H1 (cell line): ENCODE measurements at regions not wholly inside any gene's neighbourhood (a gene's known extent, or its start where the extent isn't known, plus 50 kb on each side); places are given as distances from the start of the nearest gene placed in this dataset.
A peak's percentile ranks its signal among the peaks of the same experiment; 100 is the strongest.
"Not testable (repeated sequence)": the region's sequence is repeated elsewhere in the genome, so short reads cannot be mapped to it uniquely, and the experiment has no call there.

ENCODE experiments used
- CTCF ChIA-PET: fragments of 300-600 bp; sonication (Branson Sonifier 250); formaldehyde crosslinking; loops from one replicate; lab custom pipeline; 2021; ENCODE audit not compliant: partially characterized antibody; lab: Charles Lee
- POLR2A ChIA-PET: fragments of 300-600 bp; sonication (Branson Sonifier 250); formaldehyde crosslinking; loops from one replicate; lab custom pipeline; 2021; ENCODE audit warnings: inconsistent platforms; ENCODE audit not compliant: partially characterized antibody; lab: Charles Lee
- DNase-seq, 2 experiments: peaks; one replicate each; pipeline versions ENCODE4 v3.0.0 to v3.0.0-alpha.2; 2010 to 2022; ENCODE audit warnings: low spot score in 2 of 2, low read depth in 1 of 2, mixed read lengths in 1 of 2
- FAIRE-seq: peaks from 2 replicates; lab custom pipeline; 2011; peaks lifted over from hg19 to GRCh38; lab: Jason Lieb, UNC
- H2AFZ ChIP-seq: 2 replicates; pipeline ENCODE4 v1.8.1; 2012; ENCODE audit warnings: low read length, inconsistent platforms
- H2AK5ac ChIP-seq: 2 replicates; pipeline ENCODE4 v1.6.1; 2013; ENCODE audit warnings: low read depth, low read length
- H2BK120ac ChIP-seq: replicated peaks from 2 replicates; pipeline ENCODE3; 2013; ENCODE audit warnings: low read depth, low read length, inconsistent platforms
- H2BK12ac ChIP-seq: 2 replicates; pipeline ENCODE4 v1.6.1; 2013; ENCODE audit warnings: low read depth, low read length
- H2BK15ac ChIP-seq: 2 replicates; pipeline ENCODE4 v1.6.1; 2013; ENCODE audit warnings: low read length
- H2BK20ac ChIP-seq: 2 replicates; pipeline ENCODE4 v1.6.1; 2013; ENCODE audit warnings: low read length
- H2BK5ac ChIP-seq: 2 replicates; pipeline ENCODE4 v1.6.1; 2013; ENCODE audit warnings: low read depth, low read length
- H3K14ac ChIP-seq: 2 replicates; pipeline ENCODE4 v1.6.1; 2013; ENCODE audit warnings: inconsistent platforms; ENCODE audit not compliant: insufficient read length
- H3K18ac ChIP-seq: 2 replicates; pipeline ENCODE4 v1.6.1; 2013; ENCODE audit warnings: low read length; ENCODE audit errors: extremely low read depth
- H3K23ac ChIP-seq: 2 replicates; pipeline ENCODE4 v1.6.1; 2013; ENCODE audit warnings: inconsistent platforms; ENCODE audit not compliant: insufficient read length
- H3K23me2 ChIP-seq: 2 replicates; pipeline ENCODE4 v1.6.1; 2013; ENCODE audit warnings: low read depth, low read length
- H3K27ac ChIP-seq: 2 replicates; pipeline ENCODE4 v1.6.1; 2011; ENCODE audit warnings: low read depth, low read length, inconsistent platforms
- H3K27me3 ChIP-seq, 4 experiments: replicated peaks in 1 of 4; 1 replicate in 1 of 4; 2 replicates in 3 of 4; pipeline versions ENCODE4 v1.6.1 to v1.8.1; 2011 to 2013; ENCODE audit warnings: low read length in 3 of 4, mild to moderate bottlenecking in 3 of 4, inconsistent platforms in 2 of 4, mixed read lengths in 2 of 4, moderate library complexity in 1 of 4; ENCODE audit not compliant: control insufficient read depth in 3 of 4, insufficient read depth in 3 of 4; ENCODE audit errors: extremely low read depth in 1 of 4
- H3K36me3 ChIP-seq, 4 experiments: 2 replicates each; pipeline versions ENCODE4 v1.6.1 to v1.8.1; 2011 to 2013; ENCODE audit warnings: mild to moderate bottlenecking in 4 of 4, low read length in 3 of 4, moderate library complexity in 2 of 4, control low read depth in 1 of 4, inconsistent platforms in 1 of 4; ENCODE audit not compliant: insufficient read depth in 4 of 4, control insufficient read depth in 2 of 4
- H3K4ac ChIP-seq: replicated peaks from 2 replicates; pipeline ENCODE3; 2013; ENCODE audit warnings: low read length, low read depth, mixed read lengths, inconsistent platforms; ENCODE audit not compliant: insufficient read length
- H3K4me1 ChIP-seq, 4 experiments: replicated peaks in 1 of 4; 1 replicate in 1 of 4; 2 replicates in 3 of 4; pipeline versions ENCODE4 v1.6.1 to v1.8.1; 2011 to 2013; ENCODE audit warnings: low read length in 3 of 4, inconsistent platforms in 2 of 4, mixed read lengths in 1 of 4; ENCODE audit not compliant: insufficient read depth in 4 of 4, control insufficient read depth in 3 of 4
- H3K4me2 ChIP-seq, 2 experiments: 2 replicates each; pipeline versions ENCODE4 v1.6.1 to v1.8.1; 2011 to 2013; ENCODE audit warnings: low read depth in 2 of 2, low read length in 2 of 2, control low read depth in 1 of 2, inconsistent platforms in 1 of 2, mild to moderate bottlenecking in 1 of 2; ENCODE audit not compliant: insufficient read depth in 1 of 2
- H3K4me3 ChIP-seq, 4 experiments: fragments of 200-600, 300-600 bp in 1 of 4; sonication (generic), shearing (Covaris generic), sonication (Bioruptor Twin) in 1 of 4; 2 replicates each; pipeline versions ENCODE4 v1.5.1 to v1.8.1; 2011 to 2016; ENCODE audit warnings: low read length in 4 of 4, low read depth in 3 of 4, control low read depth in 2 of 4, inconsistent platforms in 2 of 4, mild to moderate bottlenecking in 2 of 4, mixed read lengths in 1 of 4, moderate library complexity in 1 of 4; ENCODE audit not compliant: insufficient read depth in 2 of 4; ENCODE audit errors: extremely low read depth in 1 of 4
- H3K56ac ChIP-seq: replicated peaks from 2 replicates; pipeline ENCODE3; 2013; ENCODE audit warnings: low read depth, mild to moderate bottlenecking, mixed read lengths, low read length, inconsistent platforms; ENCODE audit not compliant: insufficient read length
- H3K79me1 ChIP-seq: 2 replicates; pipeline ENCODE4 v1.6.1; 2013; ENCODE audit warnings: low read depth, low read length, control low read depth
- H3K79me2 ChIP-seq, 2 experiments: 2 replicates each; pipeline versions ENCODE4 v1.6.1 to v1.8.1; 2012 to 2013; ENCODE audit warnings: low read length in 2 of 2, mild to moderate bottlenecking in 2 of 2, inconsistent platforms in 1 of 2; ENCODE audit not compliant: insufficient read depth in 2 of 2, control insufficient read depth in 1 of 2
- H3K9ac ChIP-seq, 4 experiments: replicated peaks in 1 of 4; 1 replicate in 1 of 4; 2 replicates in 3 of 4; pipeline versions ENCODE4 v1.6.1 to v1.8.1; 2011 to 2013; ENCODE audit warnings: low read depth in 3 of 4, low read length in 3 of 4, control low read depth in 2 of 4, mild to moderate bottlenecking in 2 of 4, moderate library complexity in 2 of 4, inconsistent platforms in 1 of 4; ENCODE audit errors: extremely low read depth in 1 of 4
- H3K9me3 ChIP-seq, 2 experiments: 2 replicates each; pipeline versions ENCODE4 v1.6.1 to v1.8.1; 2012 to 2013; ENCODE audit warnings: mild to moderate bottlenecking in 2 of 2, moderate library complexity in 2 of 2, control low read depth in 1 of 2, inconsistent platforms in 1 of 2, low read depth in 1 of 2, low read length in 1 of 2, mixed read lengths in 1 of 2; ENCODE audit not compliant: insufficient read depth in 2 of 2
- H4K20me1 ChIP-seq, 2 experiments: replicated peaks in 1 of 2; 2 replicates each; pipeline versions ENCODE3 to v1.8.1; 2011 to 2013; ENCODE audit warnings: inconsistent platforms in 2 of 2, low read length in 2 of 2, mild to moderate bottlenecking in 1 of 2; ENCODE audit not compliant: insufficient read depth in 2 of 2, control insufficient read depth in 1 of 2
- H4K5ac ChIP-seq: 2 replicates; pipeline ENCODE4 v1.6.1; 2013; ENCODE audit warnings: low read length, low read depth, mixed read lengths, inconsistent platforms; ENCODE audit not compliant: insufficient read length
- H4K8ac ChIP-seq: 2 replicates; pipeline ENCODE4 v1.8.0; 2013; ENCODE audit warnings: mild to moderate bottlenecking, moderate library complexity, low read length, inconsistent platforms; ENCODE audit not compliant: insufficient read depth; ENCODE audit errors: extremely low read depth
- H4K91ac ChIP-seq: replicated peaks from 2 replicates; pipeline ENCODE3; 2013; ENCODE audit warnings: low read length, mixed read lengths, inconsistent platforms; ENCODE audit not compliant: insufficient read length
- WGBS, 2 experiments: shearing (Covaris generic) in 1 of 2; methylation state at CpG; one replicate each; pipeline versions ENCODE4 v1.1.6 to v1.1.7; 2013 to 2015; ENCODE audit warnings: low lambda C conversion rate in 2 of 2, mixed read lengths in 2 of 2, inconsistent platforms in 1 of 2, low coverage in 1 of 2, missing lambda C conversion rate in 1 of 2; ENCODE audit not compliant: insufficient replicate concordance in 2 of 2, insufficient coverage in 1 of 2, insufficient read length in 1 of 2; ENCODE audit errors: extremely low coverage in 1 of 2, missing lambda C conversion rate in 1 of 2; 5-methylcytosine and 5-hydroxymethylcytosine counted together

DNA sequence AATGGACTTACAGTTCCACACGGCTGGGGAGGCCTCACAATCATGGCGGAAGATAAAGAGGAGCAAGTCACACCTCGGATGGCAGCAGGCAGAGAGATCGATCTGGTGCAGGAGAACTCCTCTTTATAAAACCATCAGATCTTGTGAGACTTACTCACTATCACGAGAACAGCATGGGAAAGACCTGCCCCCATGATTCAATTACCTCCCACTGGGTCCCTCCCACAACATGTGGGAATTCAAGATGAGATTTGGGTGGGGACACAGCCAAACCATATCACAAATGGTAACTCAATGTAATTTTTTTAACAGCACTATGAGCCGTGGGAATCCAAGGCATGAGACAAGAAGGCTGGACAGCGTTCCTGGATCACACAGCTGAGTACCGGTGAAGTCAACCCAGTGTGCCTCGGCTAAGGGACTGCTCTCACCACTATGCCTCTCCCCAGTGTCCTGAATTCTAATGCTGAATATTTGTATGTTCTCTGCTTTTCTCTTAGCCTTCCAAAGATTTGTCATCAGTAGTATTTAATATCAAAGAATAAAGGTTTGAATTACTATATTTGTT, 84.3 kb downstream of the IRS2 start:
- H2AK5ac ChIP-seq, H3K23ac ChIP-seq, H4K91ac ChIP-seq, H4K8ac ChIP-seq, H3K79me1 ChIP-seq, H3K79me2 ChIP-seq, H4K5ac ChIP-seq, H3K27ac ChIP-seq, FAIRE-seq, H2BK5ac ChIP-seq, H3K18ac ChIP-seq, H2BK120ac ChIP-seq, H2AFZ ChIP-seq, H2BK15ac ChIP-seq, H3K27me3 ChIP-seq, H3K23me2 ChIP-seq, H3K4me2 ChIP-seq, H3K9me3 ChIP-seq, H3K4me1 ChIP-seq, POLR2A ChIA-PET, H3K36me3 ChIP-seq, H3K56ac ChIP-seq, DNase-seq, H3K9ac ChIP-seq, H3K4me3 ChIP-seq, H2BK20ac ChIP-seq, H4K20me1 ChIP-seq, H3K14ac ChIP-seq, H2BK12ac ChIP-seq: not testable (repeated sequence)
- H3K4ac ChIP-seq: peak overlapping the region; percentile 8
- CTCF ChIA-PET: interaction anchor here (1.3 to 2.5 kb wide), 5 partner anchors 10 to 406 kb away, joined by 3 to 6 read pairs (median 3); no protein-coding TSS in a partner anchor
- WGBS, 2 experiments: 92% methylated on average over 9 of the region's 9 CpGs; no CpG with 5 or more reads in 1 of the 2 experiments
